Left hindlimb (tissue), 1 donor: ENCODE measurements at regions not wholly inside any gene's neighbourhood (a gene's known extent, or its start where the extent isn't known, plus 50 kb on each side); places are given as distances from the start of the nearest gene placed in this dataset.

Experiments used
- DNase-seq: peaks from one replicate; pipeline ENCODE4 v3.0.0-alpha.2; 2018

GRCh38 chr17:36817483-36818048 is 119.7 kb upstream of the LHX1 start:
- no peak for DNase-seq

GRCh38 chr17:36818134-36818825 is 119.0 kb upstream of the LHX1 start:
- no peak for DNase-seq

- DNase-seq, result no peak
Observed at GRCh38 chr17:36823850-36824677, 113.2 kb upstream of the LHX1 start.

- DNase-seq, result no peak
Observed at GRCh38 chr17:36824678-36825101, 112.6 kb upstream of the LHX1 start.

- no peak for DNase-seq
Observed at GRCh38 chr17:36825113-36825512, 112.2 kb upstream of the LHX1 start.

GRCh38 chr17:36825521-36825920 is 111.8 kb upstream of the LHX1 start:
- DNase-seq, result no peak

- no peak for DNase-seq
Observed at GRCh38 chr17:36825951-36826350, 111.3 kb upstream of the LHX1 start.

- no peak for DNase-seq
Observed at GRCh38 chr17:36827081-36827480, 110.2 kb upstream of the LHX1 start.

GRCh38 chr17:36829676-36830075 is 107.6 kb upstream of the LHX1 start:
- no peak for DNase-seq

GRCh38 chr17:36833279-36833678 is 104.0 kb upstream of the LHX1 start:
- no peak for DNase-seq

GRCh38 chr17:36835036-36835435 is 102.2 kb upstream of the LHX1 start:
- DNase-seq, result no peak

GRCh38 chr17:36837195-36837938 is 99.9 kb upstream of the LHX1 start:
- no peak for DNase-seq

- no peak for DNase-seq
Observed at GRCh38 chr17:36837939-36838272, 99.4 kb upstream of the LHX1 start.

- DNase-seq, result no peak
Observed at GRCh38 chr17:36839256-36839655, 98.0 kb upstream of the LHX1 start.

GRCh38 chr17:36840796-36841195 is 96.5 kb upstream of the LHX1 start:
- DNase-seq, result no peak

- no peak for DNase-seq
Observed at GRCh38 chr17:36842231-36842819, 95.0 kb upstream of the LHX1 start.

- no peak for DNase-seq
Observed at GRCh38 chr17:36842963-36843558, 94.2 kb upstream of the LHX1 start.

- DNase-seq, result no peak
Observed at GRCh38 chr17:36844013-36844412, 93.3 kb upstream of the LHX1 start.

- DNase-seq, result no peak
Observed at GRCh38 chr17:36844601-36845000, 92.7 kb upstream of the LHX1 start.

GRCh38 chr17:36845916-36846315 is 91.4 kb upstream of the LHX1 start:
- DNase-seq, result no peak

- DNase-seq, result no peak
Observed at GRCh38 chr17:36846410-36847292, 90.6 kb upstream of the LHX1 start.
